Posterior vena cava (tissue), 2 donors: ENCODE measurements at regions not wholly inside any gene's neighbourhood (a gene's known extent, or its start where the extent isn't known, plus 50 kb on each side); places are given as distances from the start of the nearest gene placed in this dataset.

Experiments
- DNase-seq: peaks from one replicate; pipeline ENCODE4 v3.0.0-alpha.2; 2020; ENCODE audit warnings: low spot score
- intact Hi-C, 2 donors: fragments of 100-400 bp; cut with DNase I; formaldehyde crosslinking; loops; one replicate each; pipeline versions ENCODE4 v1.14.1 to v1.14.2; 2022 to 2023
- donor health status: DM: yes; HTN: yes; CAD: no.
- donor health status: DM: yes; HTN: yes; CAD: no.

DNA sequence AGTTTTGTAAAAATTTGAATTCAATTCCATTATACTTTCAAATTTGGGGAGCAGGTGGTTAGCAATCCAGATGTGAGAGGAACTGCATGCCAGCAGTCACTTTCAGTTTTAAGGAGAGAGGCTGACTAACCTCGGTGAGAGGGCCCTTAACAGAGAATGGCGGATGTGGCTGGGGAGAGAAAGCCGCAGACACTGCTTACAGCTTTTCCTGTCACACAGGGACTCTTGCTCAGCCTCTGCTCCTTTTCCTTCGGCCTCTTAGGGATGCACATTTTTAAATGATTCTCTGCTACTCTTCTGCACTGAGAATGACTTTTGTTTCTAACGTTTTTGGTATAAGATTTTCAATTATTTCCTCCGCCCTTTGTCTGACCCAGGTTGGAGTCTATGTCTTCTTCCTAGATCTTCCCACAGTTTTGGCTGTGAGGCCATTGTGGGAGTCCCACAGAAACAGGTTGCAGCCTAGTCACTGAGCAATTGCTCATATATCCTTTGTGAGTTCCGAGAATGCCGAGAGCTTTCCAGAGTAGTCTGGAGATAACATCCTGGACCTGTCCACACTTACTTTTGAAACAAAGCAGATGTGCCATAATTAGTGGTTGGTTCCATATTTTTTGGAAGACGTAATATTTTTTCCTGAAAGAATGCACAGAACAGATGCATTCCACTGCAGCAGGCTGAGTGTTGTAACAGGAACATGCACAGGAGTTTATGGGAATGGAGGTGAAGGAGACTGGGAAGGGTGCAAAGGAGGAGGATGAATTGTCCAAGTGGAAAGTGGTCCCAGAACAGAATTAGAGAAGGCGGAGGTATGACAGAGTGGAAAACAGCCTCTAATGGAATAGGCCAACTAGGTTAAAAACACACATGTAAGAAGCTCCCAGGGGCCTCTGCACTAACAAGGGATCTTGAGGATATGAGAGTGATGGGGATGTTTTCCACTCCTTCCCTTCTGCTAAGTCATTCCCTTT is 168.0 kb upstream of the ZNF32 start:
- DNase-seq = peak; percentile 68
- intact Hi-C loops = loop anchor here in 1 of 2 donors (5.0 kb wide), 1 partner anchor 1781 kb away; no protein-coding TSS in a partner anchor

DNA sequence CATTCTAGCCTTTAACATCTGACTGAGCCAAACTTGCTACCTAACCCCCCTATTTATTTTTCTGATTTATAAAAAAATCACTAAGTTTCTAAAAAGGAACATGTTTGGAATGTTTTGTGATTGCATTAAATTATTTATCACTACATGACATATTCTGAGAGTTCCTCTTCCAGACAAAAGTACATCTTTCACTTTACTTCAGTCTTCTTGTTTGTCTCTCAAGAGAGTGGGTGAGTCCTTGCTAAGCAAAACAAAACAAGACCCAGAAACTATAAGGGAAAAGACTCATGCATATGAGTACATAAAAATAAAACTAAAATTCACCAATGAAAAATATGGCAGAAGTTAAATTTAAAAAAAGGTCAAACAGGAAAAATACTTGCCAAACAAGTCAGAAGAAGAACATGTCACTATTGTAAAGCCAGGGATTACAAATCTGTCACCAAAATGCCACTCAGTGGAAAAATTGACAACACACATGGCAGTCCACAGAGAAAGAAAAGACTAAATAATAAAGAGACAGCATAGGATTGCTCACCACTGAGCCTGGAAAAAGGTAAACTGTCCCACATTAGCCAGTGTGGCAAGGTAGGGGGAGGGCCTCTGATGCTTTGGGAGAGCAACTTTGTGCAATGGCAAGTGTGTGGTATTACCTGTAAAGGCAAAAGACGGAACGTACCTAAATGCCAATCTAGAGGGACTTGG is 166.7 kb upstream of the ZNF32 start:
- DNase-seq = no peak
- intact Hi-C loops = loop anchor here in 1 of 2 donors (5.0 kb wide), 1 partner anchor 1782 kb away; no protein-coding TSS in a partner anchor

DNA sequence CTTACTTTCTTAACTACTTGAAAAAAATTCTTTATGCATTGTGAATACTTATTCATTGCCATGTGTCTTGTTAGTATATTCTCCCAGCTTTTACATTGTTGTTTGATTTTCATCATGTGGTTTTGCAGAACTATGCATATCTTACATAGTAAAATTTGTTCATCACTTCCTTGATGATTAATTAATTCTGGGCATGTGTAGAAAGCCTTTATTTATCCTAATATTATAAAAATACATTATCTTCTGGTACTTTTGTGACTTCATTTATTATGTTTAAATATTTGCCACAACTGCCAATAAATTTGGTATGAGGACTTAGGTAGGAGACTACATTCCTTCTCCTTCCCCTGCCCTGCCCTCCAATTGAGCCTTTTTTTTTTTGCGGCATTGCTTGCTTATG is 166.0 kb upstream of the ZNF32 start:
- intact Hi-C loops = loop anchor here in 1 of 2 donors (5.0 kb wide), 1 partner anchor 1783 kb away; no protein-coding TSS in a partner anchor
- DNase-seq = no peak

DNA sequence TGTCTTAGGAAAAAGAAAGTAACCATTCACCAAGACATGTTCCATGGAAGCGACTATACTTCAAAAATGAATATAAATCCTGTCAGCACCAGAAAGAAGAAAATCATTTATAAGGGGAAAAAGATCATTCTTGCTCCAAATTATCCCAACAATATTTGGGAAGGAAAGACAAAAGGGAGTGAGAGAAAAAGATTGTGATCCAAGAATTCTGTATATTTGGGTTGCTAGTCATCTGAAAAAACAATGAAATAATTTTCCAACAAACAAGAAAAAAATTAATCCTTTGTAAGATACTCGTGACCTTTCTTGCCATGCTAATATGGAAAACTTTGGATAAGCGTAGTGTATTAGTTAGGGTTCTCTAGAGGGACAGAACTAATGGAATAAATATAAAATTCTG is 163.2 kb upstream of the ZNF32 start:
- intact Hi-C loops = no loop called here
- no peak for DNase-seq

DNA sequence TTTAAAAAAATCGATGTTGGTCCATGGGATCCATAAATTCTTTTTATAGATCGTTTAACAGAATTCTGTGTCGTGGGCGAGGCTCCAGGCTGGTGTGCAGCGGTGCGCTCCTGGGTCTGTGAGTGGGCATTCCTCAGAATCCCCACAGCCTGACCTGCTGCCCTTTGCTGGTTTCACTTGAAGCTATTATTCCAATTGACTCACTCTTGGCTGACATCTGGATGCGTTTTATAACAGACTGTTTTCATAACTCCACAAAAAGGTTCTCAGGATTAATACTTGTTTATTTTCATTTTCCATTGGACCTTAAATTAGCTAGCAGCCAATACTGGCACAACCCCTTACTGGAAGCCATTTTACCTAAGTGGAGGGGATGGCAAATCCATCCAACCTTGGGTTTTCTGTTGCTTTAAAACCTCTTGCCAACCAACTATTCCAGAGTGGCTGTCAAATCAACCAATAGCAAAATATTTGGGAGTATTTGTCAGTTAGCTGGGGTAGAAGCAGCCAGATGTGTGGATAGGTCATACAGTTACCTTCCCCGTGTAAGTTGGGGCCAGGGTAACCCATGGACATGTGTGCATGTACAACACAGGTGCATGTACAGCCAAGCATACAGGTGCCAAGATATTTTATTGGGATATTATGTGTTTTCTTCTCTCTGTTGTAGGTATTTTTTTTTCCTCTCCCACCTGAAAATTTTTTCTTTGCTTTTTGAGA is 160.7 kb upstream of the ZNF32 start:
- intact Hi-C loops = no loop called here
- DNase-seq = peak; percentile 77

DNA sequence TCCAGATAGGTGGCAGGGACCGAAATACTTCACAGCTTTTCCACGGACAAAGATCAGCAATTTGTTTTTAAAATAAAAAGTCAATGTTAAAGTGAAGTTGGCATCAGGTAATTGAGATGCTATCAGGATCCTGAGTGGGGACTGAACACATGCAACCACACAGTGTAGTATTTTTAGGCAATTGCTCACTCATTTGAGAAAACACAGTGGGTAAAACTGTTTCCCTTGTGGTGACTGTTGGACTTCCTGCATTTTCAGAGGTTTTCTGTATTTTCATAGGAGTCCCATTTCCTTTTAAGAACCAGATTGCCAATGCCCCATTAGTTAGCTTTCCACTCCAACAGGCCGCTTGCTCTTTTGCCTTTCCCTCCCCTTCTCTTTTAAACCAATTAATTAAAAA is 159.5 kb upstream of the ZNF32 start:
- DNase-seq = no peak
- intact Hi-C loops = no loop called here

DNA sequence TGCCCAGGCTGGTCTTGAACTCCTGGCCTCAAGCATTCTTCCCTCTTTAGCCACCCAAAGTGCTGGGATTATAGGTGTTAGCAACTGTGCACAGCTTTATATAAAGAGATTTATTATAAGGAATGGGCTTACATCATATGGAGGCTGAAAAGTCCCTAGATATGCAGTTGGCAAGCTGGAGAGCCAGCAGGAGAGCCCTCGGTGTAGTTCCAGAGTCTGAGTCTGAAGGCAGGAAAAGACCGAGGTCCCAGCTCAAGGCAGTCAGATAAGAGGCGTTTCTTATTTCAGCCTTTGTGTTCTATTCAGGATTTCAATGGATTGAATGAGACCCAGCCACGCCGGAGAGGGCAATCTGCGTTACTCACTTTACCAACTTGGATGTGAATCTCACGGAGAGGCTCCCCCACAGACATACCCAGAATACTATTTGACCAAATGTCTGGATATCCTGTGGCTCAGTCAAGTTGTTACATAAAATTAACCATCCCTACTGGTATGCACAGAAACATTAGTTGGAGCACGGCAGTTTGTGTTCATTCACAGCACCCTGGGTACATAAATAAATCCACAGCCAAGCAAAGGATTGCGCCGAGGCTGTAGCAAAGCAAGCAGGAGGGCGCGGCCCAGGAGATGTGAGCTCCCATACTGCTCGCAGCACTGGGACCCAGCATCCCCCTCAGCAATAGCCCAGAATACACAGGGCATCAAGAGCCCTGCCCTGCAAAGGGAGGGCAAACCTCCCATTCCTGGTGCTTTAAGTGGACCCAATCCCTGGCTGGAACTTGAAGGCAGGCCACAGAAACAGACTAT is 158.4 kb upstream of the ZNF32 start:
- DNase-seq = peak; percentile 67
- intact Hi-C loops = no loop called here

DNA sequence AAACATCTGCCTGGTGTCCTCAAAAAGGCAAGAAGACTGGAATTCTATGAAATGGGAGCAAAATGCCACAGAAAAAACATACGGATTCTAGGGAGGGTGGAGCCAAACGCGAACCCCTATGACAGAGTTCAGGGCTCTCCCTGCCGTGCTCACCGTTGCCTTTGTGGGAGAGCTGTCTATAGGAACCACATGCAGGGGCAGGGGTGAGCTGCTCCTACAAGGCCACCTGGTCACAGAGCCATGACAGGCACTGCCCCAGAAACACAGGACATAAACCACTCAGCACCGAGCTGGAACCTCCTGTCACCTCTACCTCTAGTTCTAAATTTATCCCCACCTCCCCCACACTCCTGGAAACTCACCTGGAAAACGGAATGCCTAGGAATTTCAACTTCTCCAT is 155.1 kb upstream of the ZNF32 start:
- intact Hi-C loops = no loop called here
- no peak for DNase-seq

DNA sequence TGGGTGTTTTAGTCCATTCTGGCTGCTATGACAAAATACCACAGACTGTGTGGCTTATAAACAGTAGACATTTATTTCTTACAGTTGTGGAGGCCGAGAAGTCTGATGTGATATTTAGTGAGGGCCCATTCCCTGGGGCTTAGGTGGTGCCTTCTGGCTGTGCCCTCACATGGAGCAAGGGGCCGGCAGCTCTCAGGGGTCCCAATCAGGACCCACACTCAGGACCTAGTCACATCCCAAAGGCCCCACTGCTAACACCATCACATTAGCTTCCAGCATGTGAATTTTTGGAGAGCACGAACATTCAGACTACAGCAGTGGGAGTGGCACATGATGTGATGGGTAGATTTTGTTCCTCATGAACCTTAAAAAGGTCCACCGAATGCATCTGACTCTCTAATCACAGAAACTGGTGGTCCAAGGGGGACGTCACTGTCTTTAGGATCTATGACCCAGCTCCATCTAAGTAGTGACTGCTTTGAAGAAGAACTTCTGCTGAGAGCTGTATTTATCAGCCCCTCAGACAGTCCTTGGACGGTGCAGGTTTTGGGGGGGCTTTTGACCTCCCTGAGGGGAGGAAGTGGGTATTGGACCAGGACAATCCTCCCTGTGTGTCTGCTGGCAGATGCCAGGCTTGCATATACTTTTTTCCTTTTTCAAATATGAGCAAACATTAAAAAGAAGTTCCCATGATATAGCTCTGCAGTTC is 154.5 kb upstream of the ZNF32 start:
- DNase-seq = peak; percentile 58
- intact Hi-C loops = no loop called here

DNA sequence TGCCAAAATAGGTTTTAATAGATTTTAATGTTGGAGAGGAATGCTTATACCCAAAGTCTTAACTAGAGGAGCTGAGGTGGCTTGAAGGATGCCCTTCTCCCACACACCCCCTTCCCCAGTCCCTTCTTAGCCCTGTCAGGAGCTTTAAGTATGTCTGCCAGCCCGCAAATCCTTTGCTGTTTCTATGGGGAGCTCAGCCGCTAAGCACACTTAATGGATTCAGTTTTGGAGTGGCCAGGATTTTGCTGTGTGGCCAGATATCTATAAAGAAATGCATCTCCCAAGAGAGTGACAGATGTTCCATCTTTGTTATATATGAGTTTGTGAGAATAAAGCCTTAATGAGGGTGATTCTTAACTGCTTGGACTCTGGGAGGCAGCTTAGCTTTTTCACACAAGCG is 152.9 kb upstream of the ZNF32 start:
- DNase-seq = no peak
- intact Hi-C loops = no loop called here

DNA sequence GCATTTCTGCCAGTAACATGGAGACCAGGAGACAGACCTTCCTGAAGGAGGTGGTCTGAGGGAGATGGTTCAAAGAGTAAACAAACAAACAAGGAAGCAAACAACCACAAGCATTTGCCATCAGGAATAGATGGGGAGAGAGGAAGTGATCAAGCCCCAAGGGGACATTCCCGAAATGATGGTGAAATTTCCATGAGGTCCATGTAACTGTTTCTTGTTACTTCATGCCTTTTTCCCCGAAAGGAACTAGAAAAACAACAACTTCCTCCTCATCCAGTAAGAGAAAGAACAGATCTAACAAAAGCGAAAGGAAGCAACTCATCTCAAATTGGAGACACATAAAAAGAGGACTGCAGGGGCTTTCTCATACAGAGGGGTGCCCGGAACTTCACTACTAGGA is 152.5 kb upstream of the ZNF32 start:
- intact Hi-C loops = no loop called here
- DNase-seq = no peak

DNA sequence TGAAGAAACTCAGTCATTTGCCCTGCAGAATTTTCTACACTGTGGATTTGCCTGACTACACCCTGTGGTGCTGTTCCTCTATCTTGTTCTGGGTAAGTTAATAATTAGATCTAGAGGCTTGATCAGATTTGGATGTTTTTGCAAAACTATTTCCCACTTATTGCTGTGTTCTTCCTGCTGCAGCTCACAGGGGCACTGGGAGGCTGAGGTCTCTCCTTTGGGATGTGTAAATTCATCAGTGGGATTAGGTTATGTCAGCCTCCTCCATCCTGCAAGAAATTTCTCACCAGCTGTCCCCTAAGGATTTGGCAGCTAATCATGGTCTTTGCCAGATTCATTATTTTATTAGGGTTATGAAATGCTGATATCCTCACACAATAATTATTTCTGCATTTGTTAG is 148.1 kb upstream of the ZNF32 start:
- intact Hi-C loops = no loop called here
- no peak for DNase-seq

DNA sequence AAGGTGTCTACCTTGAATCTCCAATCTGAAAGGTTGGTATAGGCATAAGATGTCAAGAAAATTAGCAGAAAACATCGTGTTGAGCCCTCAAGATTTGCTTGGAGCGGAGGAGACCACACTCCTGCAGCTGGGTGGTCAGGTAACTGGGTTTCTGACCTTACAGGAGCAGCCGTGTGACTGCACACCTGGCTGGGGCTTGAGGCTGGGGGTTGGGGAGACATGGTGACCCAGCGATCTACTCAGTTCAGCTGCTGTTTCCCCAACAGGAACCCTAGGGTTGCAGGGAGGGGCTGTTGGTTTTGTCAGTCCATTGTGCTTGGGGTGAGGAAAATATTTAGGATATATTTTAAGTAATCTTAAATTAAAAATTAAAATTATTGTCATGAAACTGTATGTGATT is 147.0 kb upstream of the ZNF32 start:
- intact Hi-C loops = no loop called here
- DNase-seq = peak; percentile 56

DNA sequence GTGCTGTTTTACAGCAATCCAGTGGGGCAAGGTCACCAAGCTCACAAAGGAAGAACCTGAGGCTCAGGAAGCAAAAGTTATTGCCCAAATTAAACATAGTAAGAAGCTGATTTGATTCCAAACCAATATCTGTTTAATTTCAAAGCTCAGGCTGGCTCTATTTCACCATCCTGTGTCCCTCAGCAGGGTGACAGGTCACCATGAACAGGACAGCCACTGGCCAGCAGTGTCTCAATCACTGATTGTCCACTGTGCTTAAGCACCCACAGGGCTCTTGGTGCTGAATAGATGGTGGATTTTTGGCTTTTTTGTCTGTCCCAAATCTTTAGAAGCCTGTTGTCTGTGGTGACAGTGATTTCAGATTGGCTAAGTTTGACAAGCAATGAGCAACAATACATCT is 146.4 kb upstream of the ZNF32 start:
- intact Hi-C loops = no loop called here
- no peak for DNase-seq

DNA sequence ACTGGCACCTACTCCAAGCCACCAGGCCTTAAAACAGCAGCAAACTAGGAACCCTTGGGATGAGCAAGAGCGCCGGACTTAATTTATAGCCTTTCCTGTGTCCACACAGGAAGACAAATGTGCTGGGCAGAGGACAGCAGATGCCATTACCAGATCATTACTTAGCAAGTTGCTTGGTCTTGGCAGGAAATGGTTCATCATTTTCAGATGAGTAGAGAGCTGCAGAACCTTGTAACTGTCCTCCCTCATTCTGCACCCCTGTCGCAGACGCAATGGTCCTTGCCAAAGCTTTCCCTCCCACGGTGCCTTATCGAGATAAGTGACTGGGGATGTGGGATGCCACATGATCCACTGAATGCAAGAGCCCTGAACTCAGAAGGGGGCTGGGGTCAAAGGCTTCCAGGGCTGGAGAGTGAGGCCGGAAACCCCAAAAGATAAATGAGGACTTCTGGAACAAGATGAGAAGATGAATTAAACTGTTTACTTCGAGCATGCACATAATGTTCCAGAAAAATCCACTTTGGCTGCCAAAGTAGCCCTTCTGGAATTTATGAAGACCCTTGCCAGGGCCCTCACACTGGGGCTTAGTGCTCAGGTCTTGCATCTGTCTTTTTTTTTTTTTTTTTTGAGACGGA is 145.6 kb upstream of the ZNF32 start:
- peak; percentile 76 for DNase-seq
- intact Hi-C loops = no loop called here

DNA sequence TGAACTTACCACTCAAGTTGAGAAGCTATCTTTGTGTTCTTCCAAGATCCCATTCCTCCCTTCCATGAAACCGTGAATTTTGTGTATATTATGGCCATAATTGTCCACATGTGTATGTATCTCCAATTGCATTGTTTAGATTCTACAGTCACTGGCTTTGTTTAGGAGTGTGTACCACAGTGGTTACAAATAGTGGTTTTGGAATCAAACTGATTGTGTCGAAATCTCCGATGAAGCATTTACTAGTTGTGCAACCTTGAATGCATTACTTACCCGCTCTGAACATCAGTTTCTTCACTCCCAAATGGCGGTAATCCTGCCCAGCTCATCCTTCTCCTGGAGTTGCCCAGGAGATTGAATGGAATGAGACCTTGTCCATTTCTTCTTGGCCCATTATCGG is 145.0 kb upstream of the ZNF32 start:
- no peak for DNase-seq
- intact Hi-C loops = no loop called here

DNA sequence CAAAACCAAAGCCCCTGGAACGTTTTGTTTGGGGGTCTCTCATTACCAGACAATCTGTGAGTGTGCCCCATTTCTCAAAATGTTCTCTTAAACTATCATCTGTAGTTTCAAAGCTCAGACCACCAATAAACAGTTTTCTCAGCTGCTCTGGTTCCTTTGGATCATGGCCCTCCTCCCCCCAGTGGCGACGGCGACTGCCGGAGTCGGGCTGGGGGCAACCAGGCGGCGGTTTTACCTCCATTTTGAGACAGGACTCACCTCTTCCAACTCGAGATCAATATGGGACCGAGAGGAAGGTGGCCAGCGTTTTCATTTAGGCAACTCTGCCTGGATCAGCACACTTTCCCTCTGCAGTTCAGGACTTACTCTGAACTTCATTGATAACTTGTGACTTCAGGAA is 141.5 kb upstream of the ZNF32 start:
- DNase-seq = no peak
- intact Hi-C loops = no loop called here

DNA sequence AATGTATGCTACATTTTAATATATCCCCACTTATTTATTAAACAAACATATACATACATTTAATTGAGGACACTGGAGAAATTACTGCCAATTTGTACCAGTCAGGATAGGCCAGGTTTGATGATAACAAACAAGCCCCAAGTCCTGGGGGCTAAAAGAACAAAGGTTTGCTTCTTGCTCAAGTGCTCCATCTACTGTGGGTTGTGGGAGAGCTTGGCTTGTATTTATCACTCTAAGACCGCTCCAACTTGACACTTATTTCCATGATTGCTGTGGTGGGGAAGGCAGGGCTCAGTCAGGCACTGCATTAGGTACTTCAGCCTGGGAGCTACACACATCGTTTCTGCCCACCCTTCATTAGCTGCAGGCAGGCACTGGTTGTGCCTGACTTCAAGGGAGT is 136.6 kb upstream of the ZNF32 start:
- intact Hi-C loops = no loop called here
- DNase-seq = no peak
